Cardiac muscle cell (in vitro differentiated cells and primary cell): ENCODE measurements at regions not wholly inside any gene's neighbourhood (a gene's known extent, or its start where the extent isn't known, plus 50 kb on each side); places are given as distances from the start of the nearest gene placed in this dataset.

Experiments
- DNase-seq, 2 donors: peaks; one replicate each; pipeline versions ENCODE4 v3.0.0 to v3.0.0-alpha.2; 2010 to 2017; ENCODE audit warnings: low read depth in 1 of 2, low spot score in 1 of 2
- H3K27ac ChIP-seq: fragments of 200-600 bp; sonication (generic); 2 replicates; pipeline ENCODE4 v1.5.1; 2016
- H3K27me3 ChIP-seq: fragments of 200-600 bp; sonication (generic); 2 replicates; pipeline ENCODE4 v1.6.0; 2016; ENCODE audit warnings: control low read depth
- H3K36me3 ChIP-seq: fragments of 200-600 bp; sonication (generic); 2 replicates; pipeline ENCODE4 v1.5.1; 2016; ENCODE audit warnings: control low read depth
- H3K4me1 ChIP-seq: fragments of 200-600 bp; sonication (generic); 2 replicates; pipeline ENCODE4 v1.8.1; 2017; ENCODE audit warnings: low read depth, mild to moderate bottlenecking, mixed run types
- H3K4me3 ChIP-seq: fragments of 200-600 bp; sonication (generic); 2 replicates; pipeline ENCODE4 v1.5.1; 2016; ENCODE audit warnings: mild to moderate bottlenecking
- H3K9me3 ChIP-seq: fragments of 200-600 bp; sonication (generic); 2 replicates; pipeline ENCODE4 v1.5.1; 2017; ENCODE audit warnings: low read depth, mild to moderate bottlenecking, control low read depth
- CTCF ChIP-seq: IDR thresholded peaks from 2 replicates; pipeline ENCODE4 v1.5.1; 2012; ENCODE audit warnings: low read depth, mild to moderate bottlenecking, low read length

- Histone ChIP-seq H3K4me3 (no peak overlapping the region), H3K27me3 (no peaks in the 10 kb centered on the region), H3K9me3 (no peaks in the 10 kb centered on the region), H3K4me1 (peaks cover 4% of the 10 kb centered on the region), H3K36me3 (no peaks in the 10 kb centered on the region), H3K27ac (no peak overlapping the region)
- TF ChIP-seq CTCF: no peak
- peak in 1 of 2 donors; percentile 84 for DNase-seq
These were observed 92.6 kb upstream of the NGF start for GRCh38 chr1:115430441-115431158.

- Histone ChIP-seq H3K4me3 (no peak overlapping the region), H3K27me3 (no peaks in the 10 kb centered on the region), H3K4me1 (peaks cover 4% of the 10 kb centered on the region), H3K9me3 (no peaks in the 10 kb centered on the region), H3K36me3 (no peaks in the 10 kb centered on the region), H3K27ac (no peak overlapping the region)
- no peak for DNase-seq
- no peak for TF ChIP-seq CTCF
These were observed 91.8 kb upstream of the NGF start for GRCh38 chr1:115429884-115430283.

- no peak overlapping the region for H3K27ac ChIP-seq
- TF ChIP-seq CTCF: no peak
- H3K36me3 ChIP-seq: no peaks in the 10 kb centered on the region
- H3K4me3 ChIP-seq: no peak overlapping the region
- H3K9me3 ChIP-seq: no peaks in the 10 kb centered on the region
- peaks cover 4% of the 10 kb centered on the region for H3K4me1 ChIP-seq
- peak in 1 of 2 donors; percentile 57 for DNase-seq
- H3K27me3 ChIP-seq: no peaks in the 10 kb centered on the region
These were observed 91.2 kb upstream of the NGF start for GRCh38 chr1:115429241-115429640.

- Histone ChIP-seq H3K4me3 (no peak overlapping the region), H3K36me3 (no peaks in the 10 kb centered on the region), H3K27ac (no peak overlapping the region), H3K9me3 (no peaks in the 10 kb centered on the region), H3K4me1 (peaks cover 4% of the 10 kb centered on the region), H3K27me3 (no peaks in the 10 kb centered on the region)
- DNase-seq: no peak
- no peak for TF ChIP-seq CTCF
These were observed 90.6 kb upstream of the NGF start for GRCh38 chr1:115428676-115429075.

GRCh38 chr1:115428256-115428655 is 90.2 kb upstream of the NGF start:
- no peak overlapping the region for H3K4me3 ChIP-seq
- no peak for DNase-seq
- H3K27me3 ChIP-seq: no peaks in the 10 kb centered on the region
- H3K4me1 ChIP-seq: peaks cover under 1% of the 10 kb centered on the region
- TF ChIP-seq CTCF: no peak
- no peaks in the 10 kb centered on the region for H3K36me3 ChIP-seq
- no peaks in the 10 kb centered on the region for H3K9me3 ChIP-seq
- H3K27ac ChIP-seq: no peak overlapping the region
